GM18498 (cell line): ENCODE measurements at regions not wholly inside any gene's neighbourhood (a gene's known extent, or its start where the extent isn't known, plus 50 kb on each side); places are given as distances from the start of the nearest gene placed in this dataset.
"Not testable (repeated sequence)": the region's sequence is repeated elsewhere in the genome, so short reads cannot be mapped to it uniquely, and the experiment has no call there.

Experiments used
- ATAC-seq: cut with Tn5 transposase; IDR thresholded peaks from one replicate; pipeline ENCODE4 v1.9.1; 2021; ENCODE audit warnings: mild to moderate bottlenecking, moderate library complexity; ENCODE audit not compliant: unreplicated experiment

DNA sequence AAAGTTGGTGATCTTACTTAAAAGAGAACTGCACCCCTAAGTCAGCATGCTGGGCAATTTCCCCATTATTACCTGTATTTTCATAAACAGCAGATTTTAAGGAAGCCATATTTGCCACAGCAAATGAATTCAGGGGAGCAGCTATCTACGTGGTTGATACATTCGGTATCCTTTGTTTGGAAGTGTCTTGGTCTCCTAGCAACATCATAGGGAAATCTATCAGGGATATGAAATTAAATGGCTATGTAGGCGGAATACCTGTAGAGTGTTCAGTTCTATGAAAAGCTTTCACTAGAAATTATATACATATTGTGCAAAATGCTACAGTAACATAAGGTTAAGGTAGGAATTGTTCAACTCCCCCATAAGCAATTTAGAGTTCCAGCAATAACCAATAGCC is 157.2 kb upstream of the EMCN start:
- ATAC-seq, result no peak

- no peak for ATAC-seq
These were observed 139.4 kb upstream of the EMCN start for GRCh38 chr4:100657187-100657586.

DNA sequence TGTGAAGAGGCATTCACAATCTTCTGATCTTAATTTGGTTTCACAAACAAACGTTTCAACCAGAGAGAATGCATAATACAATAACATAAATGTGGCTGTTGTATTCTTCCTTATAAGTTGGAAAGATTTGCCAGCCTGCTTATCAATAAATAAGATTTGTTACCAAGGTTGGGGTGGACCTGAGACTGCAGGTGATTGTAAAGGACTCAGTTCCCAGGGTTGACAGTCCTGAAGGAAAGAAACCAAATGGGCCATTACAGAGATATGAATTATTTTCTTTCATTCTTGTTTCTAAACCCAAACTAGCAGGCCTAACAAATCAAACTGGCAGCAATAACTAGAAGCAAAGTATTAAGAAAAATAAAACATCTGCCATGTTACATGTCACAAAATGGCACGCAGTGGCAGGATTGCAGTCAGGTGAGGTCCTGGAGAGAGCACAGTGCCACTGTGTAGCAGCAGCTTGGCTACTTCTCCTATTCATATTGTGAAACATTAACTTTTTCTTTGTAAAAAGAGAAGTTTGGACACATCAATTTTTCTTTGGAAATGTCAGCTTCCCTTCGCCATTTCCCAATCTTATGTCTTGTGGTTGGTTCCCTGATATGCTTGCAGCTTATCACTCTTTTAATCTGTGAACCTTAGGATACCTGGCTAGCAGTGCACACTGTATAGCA is 133.8 kb upstream of the EMCN start:
- ATAC-seq, result no peak

DNA sequence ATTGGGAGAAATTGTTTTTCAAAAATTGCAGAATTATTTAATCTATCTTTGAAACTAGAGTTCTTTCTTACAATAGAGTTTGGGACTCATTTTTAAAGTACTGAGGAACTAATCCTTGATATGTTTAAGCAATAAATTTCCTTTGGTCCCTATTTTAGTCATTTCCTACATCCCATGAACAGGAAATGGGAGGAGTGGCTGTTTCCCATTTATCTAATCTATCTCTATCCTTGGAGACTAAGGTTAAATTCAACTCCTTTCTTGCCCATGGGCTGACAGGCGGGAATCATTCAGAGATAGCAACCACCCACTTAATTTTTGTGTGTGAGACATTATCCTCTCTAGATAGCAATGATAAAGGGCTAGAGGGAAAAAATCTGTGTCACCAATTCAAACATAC is 131.6 kb upstream of the EMCN start:
- no peak for ATAC-seq

GRCh38 chr4:100644150-100644549 is 126.3 kb upstream of the EMCN start:
- ATAC-seq, result no peak

DNA sequence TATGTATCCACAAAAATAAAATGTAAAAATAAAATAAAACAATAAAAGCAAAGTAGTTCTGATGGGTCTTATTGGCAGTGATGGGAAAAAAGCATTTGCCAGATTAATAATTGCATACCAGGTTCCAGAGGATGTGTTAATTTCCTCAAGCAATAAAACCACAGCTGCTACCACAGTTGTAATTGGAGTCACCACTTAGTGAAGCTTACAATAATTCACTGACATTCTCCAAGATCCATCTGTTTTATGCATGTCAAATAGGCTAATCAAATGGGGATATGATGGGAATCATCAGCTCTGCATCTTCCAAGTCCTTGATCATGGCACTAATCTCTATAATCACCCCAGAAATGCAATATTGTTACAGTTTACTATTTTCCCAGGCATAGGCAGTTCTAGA is 123.5 kb upstream of the EMCN start:
- ATAC-seq, result no peak

DNA sequence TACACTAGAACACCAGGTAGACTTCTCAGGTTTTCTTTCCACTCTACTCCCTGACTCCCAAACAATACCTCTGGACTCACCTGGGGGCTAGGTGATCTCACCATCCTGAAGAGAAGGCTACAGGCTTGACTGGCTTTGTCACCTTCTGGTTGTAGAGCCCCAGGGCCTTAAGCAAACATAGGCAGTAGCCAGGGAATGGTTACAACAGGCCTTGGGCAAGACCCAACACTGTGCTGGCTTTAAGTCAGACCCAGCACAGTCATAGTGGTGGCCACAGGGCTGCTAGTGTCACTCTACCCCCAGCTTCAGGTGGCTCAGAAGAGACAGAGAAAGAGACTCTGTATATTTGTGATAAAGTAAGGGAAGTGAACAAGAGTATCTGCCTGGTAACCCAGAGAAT is 118.1 kb upstream of the EMCN start:
- ATAC-seq, result no peak

DNA sequence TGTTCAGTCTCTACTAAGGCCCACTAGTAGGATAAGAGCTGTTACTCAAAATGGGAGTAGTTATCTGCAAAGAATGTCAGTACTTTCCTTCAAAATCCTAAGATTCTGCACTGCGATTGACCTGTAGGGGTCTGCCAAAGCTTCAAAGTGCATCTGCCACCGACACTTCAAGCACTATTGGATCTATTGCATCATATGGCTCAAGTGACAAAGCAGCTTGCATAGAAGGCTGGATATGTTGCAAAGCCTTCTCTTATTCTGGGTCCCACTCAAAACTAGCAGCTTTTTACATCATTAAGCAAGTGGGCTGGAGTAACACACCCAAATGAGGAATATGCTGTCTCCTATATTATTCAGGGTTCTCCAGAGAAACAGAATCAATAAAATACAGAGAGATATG is 115.4 kb upstream of the EMCN start:
- no peak for ATAC-seq

DNA sequence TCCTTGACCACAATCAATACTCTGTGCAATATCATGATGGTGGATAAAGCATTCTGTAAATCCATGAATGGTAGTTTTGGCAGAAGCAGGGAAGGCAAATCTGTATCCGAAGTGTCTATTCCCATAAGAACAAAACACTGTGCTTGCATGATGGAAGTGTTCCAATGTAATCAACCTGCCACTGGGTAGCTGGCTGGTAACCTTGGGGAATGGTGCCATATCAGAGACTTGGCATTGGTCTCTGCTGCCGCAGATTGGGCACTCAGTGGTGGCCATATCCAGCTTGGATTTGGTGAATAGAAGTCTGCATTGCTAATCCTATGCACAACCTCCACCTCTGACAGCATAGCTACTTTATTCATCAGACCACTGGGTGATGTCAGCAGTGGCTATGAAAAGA is 114.3 kb upstream of the EMCN start:
- ATAC-seq, result no peak

DNA sequence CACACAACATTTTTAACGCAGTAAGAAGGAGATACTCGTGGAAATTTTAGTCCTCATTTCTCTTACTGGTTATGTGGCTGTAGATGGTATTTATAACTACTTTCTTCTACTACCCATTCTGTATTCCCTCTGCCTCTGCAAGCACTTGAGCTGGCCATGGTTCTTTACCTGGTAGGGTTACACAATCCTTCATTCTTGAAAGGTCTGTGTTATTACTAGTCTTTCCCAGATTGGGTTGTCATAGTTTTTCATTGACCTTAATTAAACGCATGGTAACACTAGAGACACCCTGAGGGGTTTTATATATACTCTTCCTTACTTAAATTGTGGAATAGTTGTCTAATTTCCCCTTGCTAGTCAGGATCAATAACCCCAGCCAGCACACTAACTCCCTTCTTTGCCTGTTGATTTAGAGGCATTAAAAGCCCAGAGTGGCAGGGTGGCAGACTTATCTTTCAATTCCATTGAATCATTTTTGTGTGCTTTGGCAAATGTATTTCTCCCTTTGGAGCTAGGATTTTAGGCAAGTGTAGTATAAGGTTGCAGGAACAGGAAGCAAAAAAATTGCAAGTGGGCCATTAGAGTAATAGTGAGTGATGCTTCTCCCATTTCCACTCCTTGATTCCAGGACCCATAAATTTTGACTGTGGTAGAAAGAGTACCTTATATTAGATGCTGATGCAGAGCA is 113.6 kb upstream of the EMCN start:
- ATAC-seq, result no peak

DNA sequence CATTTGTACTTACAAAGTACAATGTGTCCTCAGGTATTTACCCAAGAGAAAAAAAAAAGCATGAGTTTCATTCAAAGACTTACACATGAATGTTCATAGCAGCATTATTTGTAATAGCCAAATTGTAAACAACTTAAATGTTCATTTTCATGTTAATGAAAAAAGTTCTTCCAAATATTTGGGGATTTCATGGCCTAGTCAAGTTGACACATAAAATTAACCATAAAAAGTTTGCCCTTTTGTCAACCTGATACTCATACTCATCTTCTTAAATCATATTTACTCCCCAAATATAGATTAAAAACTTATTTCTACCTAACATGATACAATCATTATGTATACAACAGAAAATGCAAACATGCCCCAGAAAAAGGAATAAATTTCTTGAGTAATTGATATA is 112.5 kb upstream of the EMCN start:
- no peak for ATAC-seq

DNA sequence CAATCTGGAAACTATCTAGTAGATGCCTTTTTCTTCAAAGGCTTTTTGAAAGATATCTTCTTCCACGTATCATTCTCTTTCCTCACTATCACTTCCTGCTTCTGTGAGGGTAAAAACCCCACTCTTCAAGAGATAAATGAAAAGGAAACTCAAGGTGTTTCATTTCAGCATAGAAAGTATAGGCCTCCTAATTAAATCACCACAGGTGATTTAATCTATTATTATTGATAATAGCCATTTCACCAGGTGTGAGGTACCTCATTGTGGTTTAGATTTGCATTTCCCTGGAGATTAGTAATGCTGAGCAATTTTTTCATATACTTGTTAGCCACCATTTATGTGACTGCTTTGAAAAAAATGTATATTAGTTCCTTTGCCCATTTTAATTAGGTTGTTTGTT is 92.0 kb upstream of the EMCN start:
- ATAC-seq, result no peak

GRCh38 chr4:100608651-100609050 is 90.8 kb upstream of the EMCN start:
- not testable (repeated sequence) for ATAC-seq

DNA sequence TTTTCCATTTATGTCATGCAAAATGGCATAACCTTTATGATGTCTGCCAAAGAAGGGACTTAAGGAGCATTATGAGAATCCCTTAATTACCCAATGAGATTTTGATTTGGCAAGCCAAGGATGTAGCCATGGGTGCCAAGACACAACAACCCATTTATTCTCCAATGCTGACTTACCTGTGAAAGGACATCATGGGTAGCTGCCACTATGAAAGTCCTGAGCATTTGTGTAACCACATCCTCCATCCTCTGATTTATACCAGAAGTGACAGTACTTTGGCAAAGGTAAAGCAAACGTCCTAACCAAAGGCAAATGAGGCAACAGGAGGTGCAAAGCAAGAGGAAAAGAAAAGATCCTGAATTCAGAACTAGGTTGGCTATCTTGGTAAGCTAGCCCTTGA is 87.3 kb upstream of the EMCN start:
- no peak for ATAC-seq

DNA sequence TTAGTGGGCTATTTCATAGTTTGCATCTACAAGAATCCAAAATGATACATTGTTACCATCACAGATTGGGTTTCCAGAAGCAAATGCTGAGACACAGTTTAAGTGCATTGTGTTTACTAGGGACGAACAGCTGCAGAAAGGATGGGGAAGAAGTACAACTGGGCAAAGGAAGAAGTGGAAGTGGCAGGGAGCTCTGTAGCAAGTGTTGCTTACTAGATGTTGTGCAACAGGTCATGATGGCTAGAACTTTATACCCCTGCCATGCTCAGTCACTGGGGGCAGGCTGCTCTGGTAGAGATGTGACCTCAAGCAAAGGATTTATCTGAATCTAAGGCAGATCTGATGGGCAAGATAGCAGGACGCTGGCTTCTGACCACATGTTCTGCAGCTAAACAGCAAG is 76.1 kb upstream of the EMCN start:
- ATAC-seq, result no peak

DNA sequence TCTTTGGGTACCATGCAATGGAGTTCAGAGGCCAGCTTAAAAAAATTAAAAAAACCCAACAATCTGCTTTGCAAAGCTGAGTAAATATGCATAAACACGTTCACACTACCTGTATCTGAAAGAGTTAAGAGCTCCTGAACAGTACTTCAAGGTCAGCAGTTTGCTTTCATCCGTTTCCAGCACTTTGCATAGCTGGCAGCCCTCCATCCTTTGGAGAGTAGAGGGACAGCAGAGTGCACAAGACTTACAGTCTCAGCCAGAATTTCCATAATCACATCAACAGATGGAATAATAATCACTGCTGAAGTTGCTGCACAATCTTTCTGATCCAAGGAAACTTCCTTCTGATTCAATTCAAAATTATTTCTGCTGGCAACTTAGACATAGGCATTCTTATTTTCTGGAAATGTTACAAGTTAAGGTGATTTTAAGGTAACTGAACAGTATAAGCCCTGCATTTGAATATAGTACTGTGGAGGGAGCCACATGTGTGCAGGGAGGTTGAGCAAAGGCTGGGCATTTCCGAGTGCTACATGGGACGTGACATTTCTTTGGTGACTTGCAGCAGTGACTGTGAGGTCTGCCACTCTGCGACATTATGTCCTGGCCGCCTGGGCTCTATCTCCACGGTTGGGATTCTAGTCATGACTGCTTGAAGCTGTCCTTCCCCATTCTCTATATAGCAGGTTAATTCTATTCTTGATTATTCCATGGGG is 73.5 kb upstream of the EMCN start:
- ATAC-seq, result no peak

DNA sequence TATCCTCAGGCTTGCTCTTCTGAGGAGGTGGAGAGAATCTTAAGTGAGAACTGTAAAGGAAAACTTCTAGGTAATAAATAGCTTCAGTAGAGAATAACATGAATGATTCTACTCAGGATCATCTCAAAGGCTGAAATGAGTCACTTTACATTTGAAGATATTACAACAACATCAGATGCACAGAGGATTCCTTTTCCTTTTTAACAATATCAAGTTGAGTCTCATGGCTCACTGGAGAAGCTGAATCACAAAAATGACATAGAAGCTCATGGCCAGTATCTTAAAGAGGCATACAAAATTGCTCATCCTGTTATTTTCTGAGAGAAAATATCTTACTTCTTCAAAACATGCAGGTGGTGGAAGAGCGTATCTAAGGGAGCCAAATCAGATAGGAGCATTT is 72.5 kb upstream of the EMCN start:
- no peak for ATAC-seq

GRCh38 chr4:100588076-100588475 is 70.3 kb upstream of the EMCN start:
- no peak for ATAC-seq

DNA sequence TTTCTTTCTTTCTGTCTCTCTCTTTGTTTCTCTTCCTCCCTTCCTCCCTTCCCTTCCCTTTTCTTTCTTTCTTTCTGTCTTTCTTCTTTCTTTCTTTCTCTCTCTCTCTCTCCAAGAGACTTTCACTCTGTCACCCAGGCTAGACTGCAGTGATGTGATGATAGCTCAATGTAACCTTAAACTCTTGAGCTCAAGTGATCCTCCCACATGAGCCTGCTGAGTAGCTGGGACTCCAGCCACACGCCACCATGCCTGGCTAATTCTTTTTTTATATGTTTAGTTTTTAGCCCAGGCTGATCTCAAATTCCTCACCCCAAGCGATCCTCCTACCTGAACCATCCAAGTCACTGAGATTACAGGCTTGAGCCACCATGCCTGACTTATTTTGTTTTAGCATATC is 64.3 kb upstream of the EMCN start:
- ATAC-seq, result no peak

DNA sequence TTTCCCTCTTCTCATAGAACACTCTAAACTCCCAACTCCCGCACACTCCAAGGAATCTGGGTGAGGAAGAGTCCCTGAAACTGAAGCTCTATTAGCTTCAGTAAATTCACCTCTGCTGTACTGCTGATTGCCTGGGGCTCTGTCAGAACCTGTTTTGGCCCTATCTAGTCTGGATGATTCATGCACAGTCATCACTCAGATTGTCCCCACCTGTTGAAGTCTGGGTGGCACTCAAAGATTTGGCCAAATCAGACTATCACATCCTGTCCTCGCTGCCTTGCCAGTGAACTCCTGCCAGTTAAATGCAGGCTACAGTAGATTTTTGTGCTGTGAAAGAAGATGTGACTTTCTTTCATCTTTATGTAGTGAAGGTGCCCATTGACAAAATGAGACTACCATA is 63.5 kb upstream of the EMCN start:
- no peak for ATAC-seq

- no peak for ATAC-seq
These were observed 58.7 kb upstream of the EMCN start for GRCh38 chr4:100576570-100576969.

- ATAC-seq, result no peak
These were observed 56.8 kb upstream of the EMCN start for GRCh38 chr4:100574607-100575006.
